Loucy (cell line): ENCODE measurements at regions not wholly inside any gene's neighbourhood (a gene's known extent, or its start where the extent isn't known, plus 50 kb on each side); places are given as distances from the start of the nearest gene placed in this dataset.
"Not testable (repeated sequence)": the region's sequence is repeated elsewhere in the genome, so short reads cannot be mapped to it uniquely, and the experiment has no call there.

ENCODE experiments used
- H2AFZ ChIP-seq: fragments of 200-600 bp; sonication (generic); 2 replicates; pipeline ENCODE4 v1.6.0; 2016; ENCODE audit warnings: antibody characterized with exemption, mild to moderate bottlenecking, low read length, moderate library complexity
- H3F3A ChIP-seq: fragments of 200-600 bp; 2 replicates; pipeline ENCODE4 v1.6.0; 2016; ENCODE audit warnings: antibody characterized with exemption, low read depth, mild to moderate bottlenecking
- H3K27me3 ChIP-seq: fragments of 200-600 bp; sonication (generic); 2 replicates; pipeline ENCODE4 v1.6.1; 2014; ENCODE audit warnings: low read length, mild to moderate bottlenecking; ENCODE audit not compliant: insufficient read depth, poor library complexity, severe bottlenecking
- H3K36me3 ChIP-seq: fragments of 200-600 bp; sonication (generic); 2 replicates; pipeline ENCODE4 v1.6.1; 2016; ENCODE audit warnings: low read length; ENCODE audit not compliant: insufficient read depth
- H3K4me1 ChIP-seq: fragments of 200-600 bp; sonication (generic); 2 replicates; pipeline ENCODE4 v1.5.1; 2014; ENCODE audit warnings: low read length, mild to moderate bottlenecking; ENCODE audit not compliant: insufficient read depth, poor library complexity, severe bottlenecking
- H3K4me2 ChIP-seq: fragments of 200-600 bp; sonication (generic); 2 replicates; pipeline ENCODE4 v1.6.0; 2014; ENCODE audit warnings: antibody characterized with exemption, low read length, low read depth, mild to moderate bottlenecking; ENCODE audit not compliant: poor library complexity, severe bottlenecking
- H3K4me3 ChIP-seq: fragments of 200-600 bp; sonication (generic); 2 replicates; pipeline ENCODE4 v1.5.1; 2014; ENCODE audit warnings: low read length, mild to moderate bottlenecking, mixed read lengths; ENCODE audit not compliant: poor library complexity, severe bottlenecking
- H3K79me2 ChIP-seq: fragments of 200-600 bp; sonication (generic); 2 replicates; pipeline ENCODE4 v1.6.1; 2014; ENCODE audit warnings: low read length; ENCODE audit not compliant: insufficient read depth
- H3K9ac ChIP-seq: fragments of 200-600 bp; sonication (generic); 2 replicates; pipeline ENCODE4 v1.6.0; 2014; ENCODE audit warnings: mild to moderate bottlenecking, low read depth, low read length, moderate library complexity; ENCODE audit not compliant: poor library complexity, severe bottlenecking
- H3K9me2 ChIP-seq: fragments of 200-600 bp; sonication (generic); replicated peaks from 2 replicates; pipeline ENCODE4 v1.6.1; 2016; ENCODE audit warnings: low read depth, low read length, mixed read lengths
- H3K9me3 ChIP-seq: fragments of 200-600 bp; sonication (generic); 2 replicates; pipeline ENCODE4 v1.6.1; 2014; ENCODE audit warnings: mild to moderate bottlenecking, antibody characterized with exemption, low read length, low read depth; ENCODE audit not compliant: insufficient read depth
- H4K20me1 ChIP-seq: fragments of 200-600 bp; sonication (generic); 2 replicates; pipeline ENCODE4 v1.6.0; 2014; ENCODE audit warnings: antibody characterized with exemption, low read length, mild to moderate bottlenecking; ENCODE audit not compliant: insufficient read depth, poor library complexity, severe bottlenecking
- CTCF ChIP-seq: fragments of 200-600 bp; sonication (generic); conservative IDR thresholded peaks from 2 replicates; pipeline ENCODE4 v1.5.1; 2014; ENCODE audit warnings: mild to moderate bottlenecking, antibody characterized with exemption, low read length
- EZH2phosphoT487 ChIP-seq: fragments of 200-600 bp; IDR thresholded peaks from 2 replicates; pipeline ENCODE4 v1.6.1; 2018; ENCODE audit warnings: antibody characterized with exemption, mild to moderate bottlenecking, moderate library complexity, borderline replicate concordance

- Histone ChIP-seq H3K9me2 (no peaks in the 10 kb centered on the region), H3F3A (no peaks in the 10 kb centered on the region), H3K79me2 (no peaks in the 10 kb centered on the region), H2AFZ (no peak overlapping the region), H3K36me3 (no peaks in the 10 kb centered on the region), H3K9ac (no peak overlapping the region), H3K27me3 (no peaks in the 10 kb centered on the region), H4K20me1 (no peaks in the 10 kb centered on the region), H3K4me1 (no peaks in the 10 kb centered on the region), H3K9me3 (no peaks in the 10 kb centered on the region), H3K4me2 (no peak overlapping the region), H3K4me3 (no peak overlapping the region)
- no peak for TF ChIP-seq EZH2phosphoT487
- TF ChIP-seq CTCF, result no peak
Observed at GRCh38 chr4:54400188-54400587, 171.1 kb downstream of the PDGFRA start.

- H2AFZ ChIP-seq, result no peak overlapping the region
- no peaks in the 10 kb centered on the region for H3K36me3 ChIP-seq
- H3K9me3 ChIP-seq, result no peaks in the 10 kb centered on the region
- H3K4me2 ChIP-seq, result no peak overlapping the region
- TF ChIP-seq CTCF, result no peak
- no peak for TF ChIP-seq EZH2phosphoT487
- no peaks in the 10 kb centered on the region for H3F3A ChIP-seq
- no peaks in the 10 kb centered on the region for H3K4me1 ChIP-seq
- no peaks in the 10 kb centered on the region for H3K9me2 ChIP-seq
- no peaks in the 10 kb centered on the region for H3K79me2 ChIP-seq
- no peak overlapping the region for H3K9ac ChIP-seq
- H3K4me3 ChIP-seq, result no peak overlapping the region
- H4K20me1 ChIP-seq, result no peaks in the 10 kb centered on the region
- H3K27me3 ChIP-seq, result no peaks in the 10 kb centered on the region
Observed at GRCh38 chr4:54400802-54401201, 171.7 kb downstream of the PDGFRA start.

DNA sequence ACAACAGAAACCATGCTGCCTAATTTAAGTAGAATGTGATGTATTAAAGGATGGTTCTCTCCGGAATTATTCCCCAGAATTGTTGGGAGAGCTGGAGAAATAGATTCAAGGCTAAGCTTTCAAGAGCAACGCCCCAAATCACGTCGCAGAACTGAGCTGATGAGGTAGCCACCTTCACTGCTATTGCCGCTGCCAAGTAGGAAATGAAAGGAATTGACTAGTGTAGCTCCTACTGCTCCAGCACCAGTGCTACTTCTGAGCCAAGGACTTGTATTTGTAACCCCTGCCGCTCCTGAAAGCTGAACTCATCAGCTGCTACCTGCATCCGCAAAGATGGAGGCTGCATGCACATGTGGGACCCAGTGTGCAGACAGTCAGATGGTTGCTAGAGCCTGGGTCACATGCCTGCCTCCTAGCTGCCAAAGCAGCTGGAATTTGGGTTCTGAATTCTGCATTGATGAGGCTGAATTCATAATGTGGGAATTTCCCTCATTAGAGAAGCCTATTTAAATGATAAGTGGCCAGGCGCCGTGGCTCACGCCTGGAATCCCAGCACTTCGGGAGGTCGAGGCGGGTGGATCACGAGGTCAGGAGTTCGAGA lies 173.9 kb downstream of the PDGFRA start:
- Histone ChIP-seq H3K4me1 (no peaks in the 10 kb centered on the region), H3K27me3 (no peaks in the 10 kb centered on the region), H2AFZ (no peak overlapping the region), H3F3A (no peaks in the 10 kb centered on the region), H3K36me3 (no peaks in the 10 kb centered on the region), H3K9me3 (no peaks in the 10 kb centered on the region), H3K4me3 (no peak overlapping the region), H3K9ac (no peak overlapping the region), H3K4me2 (no peak overlapping the region), H4K20me1 (no peaks in the 10 kb centered on the region), H3K9me2 (no peaks in the 10 kb centered on the region), H3K79me2 (no peaks in the 10 kb centered on the region)
- no peak for TF ChIP-seq EZH2phosphoT487

- no peaks in the 10 kb centered on the region for H3F3A ChIP-seq
- TF ChIP-seq EZH2phosphoT487, result no peak
- H3K27me3 ChIP-seq, result no peaks in the 10 kb centered on the region
- H3K4me1 ChIP-seq, result no peaks in the 10 kb centered on the region
- H3K79me2 ChIP-seq, result no peaks in the 10 kb centered on the region
- no peaks in the 10 kb centered on the region for H3K9me3 ChIP-seq
- no peak overlapping the region for H3K4me3 ChIP-seq
- H4K20me1 ChIP-seq, result no peaks in the 10 kb centered on the region
- no peak overlapping the region for H3K9ac ChIP-seq
- no peak overlapping the region for H2AFZ ChIP-seq
- no peaks in the 10 kb centered on the region for H3K9me2 ChIP-seq
- H3K36me3 ChIP-seq, result no peaks in the 10 kb centered on the region
- no peak overlapping the region for H3K4me2 ChIP-seq
Observed at GRCh38 chr4:54403700-54404453, 174.8 kb downstream of the PDGFRA start.

DNA sequence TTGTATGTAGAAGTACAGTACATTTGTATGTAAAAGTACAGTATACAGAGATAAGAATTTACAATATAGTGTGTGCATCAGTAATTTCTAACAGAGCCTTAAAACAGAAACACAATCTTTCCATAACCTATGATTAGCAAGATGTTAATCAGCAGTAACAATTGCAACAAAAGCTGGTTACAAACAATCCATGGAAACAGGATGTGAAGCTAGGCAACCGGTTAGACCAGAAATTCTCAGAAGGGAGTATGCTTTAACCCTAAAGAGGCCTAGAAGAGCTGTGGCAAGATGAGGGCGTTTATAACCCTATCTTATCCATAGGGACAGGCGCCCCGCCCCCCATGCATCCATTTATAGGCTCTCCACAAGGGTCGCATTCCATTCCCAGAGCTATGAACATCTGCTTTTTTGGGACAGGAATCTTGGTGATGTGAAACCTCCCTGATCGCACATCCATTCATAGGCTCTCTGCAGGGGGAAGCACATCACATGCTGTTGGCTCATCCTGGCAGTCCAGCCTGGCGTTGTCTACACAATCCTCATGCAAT lies 180.3 kb downstream of the PDGFRA start:
- H3K9me3 ChIP-seq, H3K9ac ChIP-seq, H3K79me2 ChIP-seq, H3K4me2 ChIP-seq, H3K9me2 ChIP-seq, H3K4me3 ChIP-seq, H3K27me3 ChIP-seq, H3F3A ChIP-seq, H3K36me3 ChIP-seq, H4K20me1 ChIP-seq, H3K4me1 ChIP-seq, H2AFZ ChIP-seq: not testable (repeated sequence)
